ENCODE measurements at regions not wholly inside any gene's neighbourhood (a gene's known extent, or its start where the extent isn't known, plus 50 kb on each side); places are given as distances from the start of the nearest gene placed in this dataset.

DNA sequence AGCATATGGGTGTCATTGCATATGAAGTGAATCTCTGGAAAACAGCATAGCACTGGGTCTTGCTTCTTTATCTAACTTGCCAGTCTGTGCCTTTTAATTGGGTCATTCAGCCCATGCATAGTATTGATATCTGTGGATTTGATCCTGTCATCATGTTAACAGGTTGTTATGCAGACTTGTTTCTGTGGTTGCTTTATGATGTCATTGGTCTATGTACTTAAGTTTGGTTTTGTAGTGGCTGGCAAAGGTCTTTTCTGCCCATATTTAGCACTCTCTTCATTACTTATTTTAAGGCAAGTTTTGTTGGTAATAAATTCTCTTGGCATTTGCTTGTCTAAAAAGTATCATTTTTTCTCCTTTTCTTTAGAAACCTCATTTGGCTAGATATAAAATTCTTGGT is 221.1 kb upstream of the ITM2A start:
- TF ChIP-seq TCF12 (IDR thresholded peaks at IDR 0.05; ENCODE audit: low read depth), result no peak
- no peak for TF ChIP-seq TAF1 (IDR thresholded peaks at IDR 0.05; ENCODE audit: low read depth)
- TF ChIP-seq EGR1 (IDR thresholded peaks at IDR 0.05), result no peak
- TF ChIP-seq, protein P1, sequence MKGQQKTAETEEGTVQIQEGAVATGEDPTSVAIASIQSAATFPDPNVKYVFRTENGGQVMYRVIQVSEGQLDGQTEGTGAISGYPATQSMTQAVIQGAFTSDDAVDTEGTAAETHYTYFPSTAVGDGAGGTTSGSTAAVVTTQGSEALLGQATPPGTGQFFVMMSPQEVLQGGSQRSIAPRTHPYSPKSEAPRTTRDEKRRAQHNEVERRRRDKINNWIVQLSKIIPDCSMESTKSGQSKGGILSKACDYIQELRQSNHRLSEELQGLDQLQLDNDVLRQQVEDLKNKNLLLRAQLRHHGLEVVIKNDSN (IDR thresholded peaks at IDR 0.05), result no peak
- no peak for TF ChIP-seq RAD21 (IDR thresholded peaks at IDR 0.05; ENCODE audit: low read depth)
- TF ChIP-seq CEBPB (IDR thresholded peaks at IDR 0.05), result no peak
- TF ChIP-seq CREB1 (IDR thresholded peaks at IDR 0.05; ENCODE audit: low read depth), result no peak
- TF ChIP-seq REST (IDR thresholded peaks at IDR 0.05; ENCODE audit: low read depth), result no peak
- TF ChIP-seq FOXM1 (IDR thresholded peaks at IDR 0.05; ENCODE audit: borderline replicate concordance, low read depth), result no peak
- TF ChIP-seq EP300 (IDR thresholded peaks at IDR 0.05; ENCODE audit: borderline replicate concordance), result no peak
- no peak for TF ChIP-seq ZBTB7A (IDR thresholded peaks at IDR 0.05; ENCODE audit: low read depth)
- TF ChIP-seq, protein P2, sequence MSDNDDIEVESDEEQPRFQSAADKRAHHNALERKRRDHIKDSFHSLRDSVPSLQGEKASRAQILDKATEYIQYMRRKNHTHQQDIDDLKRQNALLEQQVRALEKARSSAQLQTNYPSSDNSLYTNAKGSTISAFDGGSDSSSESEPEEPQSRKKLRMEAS (IDR thresholded peaks at IDR 0.05), result no peak
- no peak for TF ChIP-seq YY1 (IDR thresholded peaks at IDR 0.05; ENCODE audit: low read depth)
- no peak for TF ChIP-seq NFIC (IDR thresholded peaks at IDR 0.05)

GRCh38 chrX:79573760-79574159 is 206.6 kb upstream of the ITM2A start:
- TF ChIP-seq EGR1 (IDR thresholded peaks at IDR 0.05), result no peak
- no peak for TF ChIP-seq CREB1 (IDR thresholded peaks at IDR 0.05; ENCODE audit: low read depth)
- TF ChIP-seq, protein P1 (IDR thresholded peaks at IDR 0.05), result no peak
- no peak for TF ChIP-seq TCF12 (IDR thresholded peaks at IDR 0.05; ENCODE audit: low read depth)
- TF ChIP-seq REST (IDR thresholded peaks at IDR 0.05; ENCODE audit: low read depth), result no peak
- TF ChIP-seq NFIC (IDR thresholded peaks at IDR 0.05), result no peak
- no peak for TF ChIP-seq ZBTB7A (IDR thresholded peaks at IDR 0.05; ENCODE audit: low read depth)
- no peak for TF ChIP-seq TAF1 (IDR thresholded peaks at IDR 0.05; ENCODE audit: low read depth)
- TF ChIP-seq, protein P2 (IDR thresholded peaks at IDR 0.05), result no peak
- TF ChIP-seq CEBPB (IDR thresholded peaks at IDR 0.05), result no peak
- TF ChIP-seq FOXM1 (IDR thresholded peaks at IDR 0.05; ENCODE audit: borderline replicate concordance, low read depth), result no peak
- TF ChIP-seq TEAD4 (IDR thresholded peaks at IDR 0.05), result no peak
- no peak for TF ChIP-seq EP300 (IDR thresholded peaks at IDR 0.05; ENCODE audit: borderline replicate concordance)
- no peak for TF ChIP-seq RAD21 (IDR thresholded peaks at IDR 0.05; ENCODE audit: low read depth)

- TF ChIP-seq CREB1 (IDR thresholded peaks at IDR 0.05; ENCODE audit: low read depth), result no peak
- TF ChIP-seq, protein P1 (IDR thresholded peaks at IDR 0.05), result no peak
- TF ChIP-seq CEBPB (IDR thresholded peaks at IDR 0.05), result no peak
- no peak for TF ChIP-seq FOXM1 (IDR thresholded peaks at IDR 0.05; ENCODE audit: borderline replicate concordance, low read depth)
- no peak for TF ChIP-seq REST (IDR thresholded peaks at IDR 0.05; ENCODE audit: low read depth)
- TF ChIP-seq TAF1 (IDR thresholded peaks at IDR 0.05; ENCODE audit: low read depth), result no peak
- no peak for TF ChIP-seq RAD21 (IDR thresholded peaks at IDR 0.05; ENCODE audit: low read depth)
- TF ChIP-seq YY1 (IDR thresholded peaks at IDR 0.05; ENCODE audit: low read depth), result no peak
- no peak for TF ChIP-seq ZBTB7A (IDR thresholded peaks at IDR 0.05; ENCODE audit: low read depth)
- no peak for TF ChIP-seq NFIC (IDR thresholded peaks at IDR 0.05)
- no peak for TF ChIP-seq EP300 (IDR thresholded peaks at IDR 0.05; ENCODE audit: borderline replicate concordance)
- no peak for TF ChIP-seq TEAD4 (IDR thresholded peaks at IDR 0.05)
- no peak for TF ChIP-seq EGR1 (IDR thresholded peaks at IDR 0.05)
- TF ChIP-seq, protein P2 (IDR thresholded peaks at IDR 0.05), result no peak
- no peak for TF ChIP-seq TCF12 (IDR thresholded peaks at IDR 0.05; ENCODE audit: low read depth)
Measured at GRCh38 chrX:79572566-79572965, 205.4 kb upstream of the ITM2A start.
